Retinal pigment epithelial cell (primary cell): ENCODE measurements at regions not wholly inside any gene's neighbourhood (a gene's known extent, or its start where the extent isn't known, plus 50 kb on each side); places are given as distances from the start of the nearest gene placed in this dataset.

ENCODE experiments used
- DNase-seq: peaks from one replicate; pipeline ENCODE4 v3.0.0-alpha.2; 2010; ENCODE audit warnings: low read depth
- H3K4me3 ChIP-seq: 2 replicates; pipeline ENCODE4 v1.5.1; 2011; ENCODE audit warnings: mild to moderate bottlenecking, low read length, control low read depth, moderate library complexity
- TF ChIP-seq, protein P1 (sequence below): conservative IDR thresholded peaks from 2 replicates; pipeline ENCODE4 v1.5.1; 2011; ENCODE audit warnings: low read depth, low read length, control low read depth, inconsistent platforms

DNA sequence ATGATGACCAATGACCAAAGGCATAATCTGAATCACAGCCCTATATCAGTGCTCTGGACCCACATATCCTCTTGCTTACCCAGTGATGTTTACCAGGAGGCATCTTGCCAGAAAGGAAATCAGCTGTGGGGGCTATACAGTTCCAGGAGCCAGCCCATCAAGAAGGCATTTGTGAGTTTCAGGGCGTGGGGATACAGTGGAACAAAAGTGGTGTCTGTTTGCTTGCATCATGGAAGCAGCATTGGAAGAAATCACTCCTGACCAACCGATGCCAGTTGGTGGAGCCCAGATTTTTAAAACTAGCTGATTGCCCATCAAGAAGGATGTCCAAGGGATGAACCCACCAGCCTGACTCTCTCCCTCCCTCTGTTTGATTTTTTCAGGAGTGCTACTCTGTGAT, 106.5 kb upstream of the EGFLAM start:
- TF ChIP-seq, protein P1, sequence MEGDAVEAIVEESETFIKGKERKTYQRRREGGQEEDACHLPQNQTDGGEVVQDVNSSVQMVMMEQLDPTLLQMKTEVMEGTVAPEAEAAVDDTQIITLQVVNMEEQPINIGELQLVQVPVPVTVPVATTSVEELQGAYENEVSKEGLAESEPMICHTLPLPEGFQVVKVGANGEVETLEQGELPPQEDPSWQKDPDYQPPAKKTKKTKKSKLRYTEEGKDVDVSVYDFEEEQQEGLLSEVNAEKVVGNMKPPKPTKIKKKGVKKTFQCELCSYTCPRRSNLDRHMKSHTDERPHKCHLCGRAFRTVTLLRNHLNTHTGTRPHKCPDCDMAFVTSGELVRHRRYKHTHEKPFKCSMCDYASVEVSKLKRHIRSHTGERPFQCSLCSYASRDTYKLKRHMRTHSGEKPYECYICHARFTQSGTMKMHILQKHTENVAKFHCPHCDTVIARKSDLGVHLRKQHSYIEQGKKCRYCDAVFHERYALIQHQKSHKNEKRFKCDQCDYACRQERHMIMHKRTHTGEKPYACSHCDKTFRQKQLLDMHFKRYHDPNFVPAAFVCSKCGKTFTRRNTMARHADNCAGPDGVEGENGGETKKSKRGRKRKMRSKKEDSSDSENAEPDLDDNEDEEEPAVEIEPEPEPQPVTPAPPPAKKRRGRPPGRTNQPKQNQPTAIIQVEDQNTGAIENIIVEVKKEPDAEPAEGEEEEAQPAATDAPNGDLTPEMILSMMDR, result no peak
- no peak for DNase-seq
- H3K4me3 ChIP-seq, result no peak overlapping the region

DNA sequence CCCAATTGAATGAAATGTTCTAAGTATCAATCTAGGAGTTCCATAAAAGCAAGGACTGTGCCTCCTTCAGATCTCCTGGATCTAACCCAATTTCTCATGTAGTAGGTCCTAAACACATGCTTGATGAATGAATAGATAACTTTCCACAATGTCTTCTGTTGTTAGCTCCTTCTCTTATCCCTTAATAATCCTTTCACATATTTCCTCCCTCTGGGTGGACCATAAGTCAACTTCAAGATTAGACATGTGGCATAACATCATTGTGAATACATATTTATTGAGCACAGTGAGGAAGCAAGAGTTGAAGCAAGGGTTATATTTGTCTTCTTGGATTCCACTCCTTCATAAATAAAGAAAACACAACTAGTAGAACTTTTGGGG, 108.6 kb upstream of the EGFLAM start:
- no peak for DNase-seq
- H3K4me3 ChIP-seq, result no peak overlapping the region
- TF ChIP-seq, protein P1, result no peak

DNA sequence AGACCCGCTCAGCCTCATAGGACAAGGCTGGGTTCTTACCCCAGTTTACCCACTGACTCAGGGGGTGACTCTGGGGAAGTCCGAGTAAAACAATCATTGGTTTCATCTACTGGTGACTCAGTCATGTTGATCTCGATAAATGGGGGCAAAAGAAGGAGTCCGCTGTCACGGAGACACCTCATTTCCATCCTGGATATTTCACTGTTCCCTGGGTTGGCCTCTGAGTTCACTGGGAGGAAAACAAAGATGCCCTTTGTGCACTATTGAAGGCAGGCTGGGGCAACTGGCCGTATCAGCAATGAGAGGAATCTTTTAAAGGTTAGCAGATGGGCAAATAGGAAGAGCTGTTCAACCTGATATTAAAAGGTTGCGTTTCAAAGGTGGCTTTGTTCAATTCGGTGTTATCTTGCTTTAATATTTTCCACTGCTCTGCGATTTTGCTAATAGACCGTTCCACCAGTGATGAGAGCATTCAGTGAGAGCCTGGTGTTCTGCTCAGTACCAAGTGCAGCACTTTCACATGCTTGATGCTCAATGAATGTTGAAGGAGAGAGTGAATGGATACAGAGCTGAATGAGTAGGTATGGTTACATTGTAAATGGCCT, 110.2 kb upstream of the EGFLAM start:
- DNase-seq, result no peak
- H3K4me3 ChIP-seq, result no peak overlapping the region
- TF ChIP-seq, protein P1, result no peak

DNA sequence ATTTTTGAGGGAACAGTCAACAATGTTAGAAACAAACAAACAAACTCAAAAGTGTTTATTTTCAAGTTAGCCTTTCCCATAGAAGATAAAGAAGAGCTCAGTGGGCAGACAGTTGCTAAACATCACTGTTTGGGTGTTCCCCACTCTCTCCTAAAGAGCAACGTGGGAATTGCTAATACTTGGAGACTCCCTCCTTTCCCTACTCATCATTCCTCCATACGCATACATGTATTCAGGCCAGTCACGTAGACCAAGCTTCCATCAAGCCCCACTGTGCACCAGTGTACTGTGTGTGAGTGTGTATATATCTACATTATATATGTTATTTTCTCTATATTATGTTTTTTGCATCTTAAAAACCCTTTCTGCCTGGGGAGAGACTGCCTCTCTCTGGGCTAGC, 115.0 kb upstream of the EGFLAM start:
- TF ChIP-seq, protein P1, result no peak

DNA sequence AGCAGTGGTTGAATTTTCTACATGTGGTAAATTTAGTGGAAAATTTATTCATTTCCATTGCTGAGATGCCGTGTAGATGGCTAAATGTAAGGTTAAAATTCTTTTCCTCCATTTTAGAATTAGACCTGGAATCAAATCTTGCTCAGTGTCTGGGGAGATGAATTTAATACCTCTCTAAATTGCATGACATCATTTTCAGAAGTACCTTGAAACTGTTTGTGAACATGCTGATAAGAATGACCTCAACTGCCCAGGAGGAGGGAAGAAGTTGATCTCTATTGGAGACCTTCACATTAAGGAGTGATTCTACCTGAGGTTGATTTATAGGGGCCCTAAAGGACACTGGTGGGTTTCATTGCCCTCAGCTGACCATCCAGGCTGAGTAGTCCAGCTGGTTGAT, 116.7 kb upstream of the EGFLAM start:
- TF ChIP-seq, protein P1, result no peak
- no peak for DNase-seq
- no peak overlapping the region for H3K4me3 ChIP-seq

More for the DNA sequence above, 115.0 kb upstream of the EGFLAM start:
- no peak for DNase-seq
- no peak overlapping the region for H3K4me3 ChIP-seq

DNA sequence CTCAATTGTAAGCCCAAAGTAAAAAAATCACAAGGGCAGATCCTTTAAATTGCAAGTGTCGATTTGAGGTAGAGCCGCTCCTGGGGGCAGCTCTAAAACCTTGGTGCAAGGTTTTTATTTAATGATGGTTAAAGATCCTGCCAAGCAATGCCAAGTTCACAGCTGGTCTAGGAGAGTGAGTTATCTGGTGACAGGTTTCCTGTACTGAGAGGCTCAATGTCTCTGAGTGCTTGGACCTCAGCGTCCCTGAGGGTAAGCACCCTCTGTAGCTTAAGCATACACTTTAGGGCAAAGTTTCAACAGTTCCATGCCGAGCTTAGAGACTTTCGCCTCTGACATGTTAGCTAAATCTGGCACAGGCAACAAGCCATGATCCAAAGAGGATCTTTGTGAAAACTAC, 119.8 kb upstream of the EGFLAM start:
- DNase-seq, result no peak
- no peak overlapping the region for H3K4me3 ChIP-seq
- TF ChIP-seq, protein P1, result no peak

DNA sequence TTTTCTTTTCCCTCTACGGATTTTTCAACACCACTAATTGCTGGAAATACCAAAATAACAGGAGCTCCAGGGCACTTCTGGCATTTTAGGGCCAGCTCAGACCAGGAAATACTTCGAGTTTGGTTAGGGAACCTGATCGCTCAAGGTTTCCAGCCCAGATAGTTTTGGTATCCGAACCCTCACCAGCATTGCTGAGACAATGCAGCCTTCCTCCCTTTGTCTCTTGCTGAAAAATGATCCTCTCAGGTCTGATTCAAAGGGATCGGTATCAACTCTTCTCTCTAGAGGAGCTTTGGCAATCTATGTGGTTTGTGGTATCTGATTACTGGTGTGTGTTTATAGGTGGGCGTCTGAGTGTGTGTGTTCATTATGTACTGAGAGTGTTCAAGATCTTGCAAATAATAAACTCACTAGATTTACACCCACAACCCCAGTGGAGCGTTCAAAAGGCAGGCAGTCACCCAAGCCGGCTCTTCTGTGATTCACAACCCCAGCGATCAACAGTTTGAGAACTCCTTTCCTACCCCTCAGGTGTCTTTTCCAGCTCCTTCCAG, 122.8 kb upstream of the EGFLAM start:
- TF ChIP-seq, protein P1, result no peak
- no peak overlapping the region for H3K4me3 ChIP-seq
- DNase-seq, result no peak
